Fibroblast of lung (primary cell): ENCODE measurements at regions not wholly inside any gene's neighbourhood (a gene's known extent, or its start where the extent isn't known, plus 50 kb on each side); places are given as distances from the start of the nearest gene placed in this dataset.

Experiments
- DNase-seq, 2 donors: peaks; one replicate each; pipeline versions ENCODE4 v3.0.0 to v3.0.0-alpha.2; 2010; ENCODE audit warnings: low read depth in 2 of 2
- H2AFZ ChIP-seq: 2 replicates; pipeline ENCODE4 v1.5.1; 2012; ENCODE audit warnings: low read length, control low read depth, inconsistent platforms
- H3K27ac ChIP-seq: 2 replicates; pipeline ENCODE4 v1.5.1; 2011; ENCODE audit warnings: low read length, control low read depth; ENCODE audit not compliant: insufficient read depth
- H3K27me3 ChIP-seq: 2 replicates; pipeline ENCODE4 v1.5.1; 2011; ENCODE audit warnings: mild to moderate bottlenecking, low read length; ENCODE audit not compliant: control insufficient read depth, insufficient read depth
- H3K36me3 ChIP-seq: 2 replicates; pipeline ENCODE4 v1.5.1; 2011; ENCODE audit warnings: low read length; ENCODE audit not compliant: control insufficient read depth, insufficient read depth
- H3K4me1 ChIP-seq: 2 replicates; pipeline ENCODE4 v1.5.1; 2011; ENCODE audit warnings: low read length; ENCODE audit not compliant: control insufficient read depth, insufficient read depth; ENCODE audit errors: extremely low read depth
- H3K4me2 ChIP-seq: 2 replicates; pipeline ENCODE4 v1.5.1; 2011; ENCODE audit warnings: low read length, control low read depth; ENCODE audit not compliant: insufficient read depth; ENCODE audit errors: extremely low read depth
- H3K4me3 ChIP-seq, 4 experiments: fragments of 200-600 bp in 1 of 4; sonication (generic) in 1 of 4; replicated peaks in 1 of 4; 2 replicates each; pipeline ENCODE4 v1.5.1; 2011 to 2016; ENCODE audit warnings: low read length in 4 of 4, low read depth in 3 of 4, mild to moderate bottlenecking in 3 of 4, control low read depth in 2 of 4, inconsistent platforms in 1 of 4, mixed read lengths in 1 of 4; ENCODE audit not compliant: insufficient read depth in 1 of 4; ENCODE audit errors: control extremely low read depth in 1 of 4
- H3K79me2 ChIP-seq: 2 replicates; pipeline ENCODE4 v1.5.1; 2012; ENCODE audit warnings: mild to moderate bottlenecking, low read length, inconsistent platforms; ENCODE audit not compliant: control insufficient read depth, insufficient read depth
- H3K9ac ChIP-seq: 2 replicates; pipeline ENCODE4 v1.5.1; 2011; ENCODE audit warnings: mild to moderate bottlenecking, low read length, control low read depth; ENCODE audit not compliant: insufficient read depth
- H3K9me3 ChIP-seq: 2 replicates; pipeline ENCODE4 v1.5.1; 2012; ENCODE audit warnings: low read depth, low read length; ENCODE audit not compliant: control insufficient read depth, insufficient read depth
- H4K20me1 ChIP-seq: 2 replicates; pipeline ENCODE4 v1.5.1; 2011; ENCODE audit warnings: low read length; ENCODE audit not compliant: control insufficient read depth, insufficient read depth; ENCODE audit errors: extremely low read depth
- EZH2 ChIP-seq: IDR thresholded peaks from 2 replicates; pipeline ENCODE4 v1.5.1; 2012; ENCODE audit warnings: low read length, control low read depth, mild to moderate bottlenecking; ENCODE audit errors: missing control alignments
- TF ChIP-seq, protein P1 (sequence below), 2 donors: IDR thresholded peaks in 1 of 2; conservative IDR thresholded peaks in 1 of 2; 1 replicate in 1 of 2; 2 replicates in 1 of 2; pipeline ENCODE4 v1.5.1; 2011 to 2012; ENCODE audit warnings: low read length in 2 of 2, control low read depth in 1 of 2, inconsistent platforms in 1 of 2, low read depth in 1 of 2, mild to moderate bottlenecking in 1 of 2

DNA sequence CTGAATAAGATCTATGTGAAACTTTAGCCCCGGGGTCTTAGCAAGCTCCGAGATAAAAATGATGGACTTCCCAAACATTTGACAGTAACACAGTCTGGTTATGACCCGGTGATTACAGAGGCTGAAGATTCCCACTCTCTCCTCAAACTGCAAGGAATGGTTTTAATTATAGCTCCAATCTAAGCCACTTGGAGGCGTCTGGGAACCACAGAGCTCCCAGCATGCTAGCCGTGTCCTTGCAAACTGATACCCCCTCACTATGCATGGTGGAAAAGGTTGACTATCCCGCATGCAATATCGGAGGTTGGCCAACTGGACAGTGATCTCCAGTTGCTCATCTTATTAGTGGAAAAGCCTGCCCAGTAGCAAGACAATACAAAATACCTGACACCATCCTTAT is 76.5 kb upstream of the GRIN2B start:
- no peak overlapping the region for H3K27ac ChIP-seq
- H4K20me1 ChIP-seq, result no peaks in the 10 kb centered on the region
- H3K4me3 ChIP-seq, result no peak overlapping the region
- no peaks in the 10 kb centered on the region for H3K9me3 ChIP-seq
- H3K36me3 ChIP-seq, result no peaks in the 10 kb centered on the region
- H3K27me3 ChIP-seq, result no peaks in the 10 kb centered on the region
- no peak for DNase-seq
- no peak overlapping the region for H3K9ac ChIP-seq
- H2AFZ ChIP-seq, result no peak overlapping the region
- no peak for TF ChIP-seq EZH2
- TF ChIP-seq, protein P1, sequence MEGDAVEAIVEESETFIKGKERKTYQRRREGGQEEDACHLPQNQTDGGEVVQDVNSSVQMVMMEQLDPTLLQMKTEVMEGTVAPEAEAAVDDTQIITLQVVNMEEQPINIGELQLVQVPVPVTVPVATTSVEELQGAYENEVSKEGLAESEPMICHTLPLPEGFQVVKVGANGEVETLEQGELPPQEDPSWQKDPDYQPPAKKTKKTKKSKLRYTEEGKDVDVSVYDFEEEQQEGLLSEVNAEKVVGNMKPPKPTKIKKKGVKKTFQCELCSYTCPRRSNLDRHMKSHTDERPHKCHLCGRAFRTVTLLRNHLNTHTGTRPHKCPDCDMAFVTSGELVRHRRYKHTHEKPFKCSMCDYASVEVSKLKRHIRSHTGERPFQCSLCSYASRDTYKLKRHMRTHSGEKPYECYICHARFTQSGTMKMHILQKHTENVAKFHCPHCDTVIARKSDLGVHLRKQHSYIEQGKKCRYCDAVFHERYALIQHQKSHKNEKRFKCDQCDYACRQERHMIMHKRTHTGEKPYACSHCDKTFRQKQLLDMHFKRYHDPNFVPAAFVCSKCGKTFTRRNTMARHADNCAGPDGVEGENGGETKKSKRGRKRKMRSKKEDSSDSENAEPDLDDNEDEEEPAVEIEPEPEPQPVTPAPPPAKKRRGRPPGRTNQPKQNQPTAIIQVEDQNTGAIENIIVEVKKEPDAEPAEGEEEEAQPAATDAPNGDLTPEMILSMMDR (conservative IDR thresholded peaks at IDR 0.05 in 1 of 2, IDR thresholded peaks at IDR 0.05 in 1 of 2; ENCODE audit: low read depth in 1 of 2, low read length in 2 of 2), result no peak
- no peaks in the 10 kb centered on the region for H3K4me1 ChIP-seq
- H3K4me2 ChIP-seq, result no peak overlapping the region
- H3K79me2 ChIP-seq, result no peaks in the 10 kb centered on the region

GRCh38 chr12:14058717-14059116 is 77.3 kb upstream of the GRIN2B start:
- H3K4me2 ChIP-seq, result no peak overlapping the region
- TF ChIP-seq, protein P1 (conservative IDR thresholded peaks at IDR 0.05 in 1 of 2, IDR thresholded peaks at IDR 0.05 in 1 of 2; ENCODE audit: low read depth in 1 of 2, low read length in 2 of 2), result no peak
- no peak for TF ChIP-seq EZH2
- DNase-seq, result no peak
- no peaks in the 10 kb centered on the region for H3K9me3 ChIP-seq
- no peak overlapping the region for H3K9ac ChIP-seq
- no peaks in the 10 kb centered on the region for H3K36me3 ChIP-seq
- H3K27ac ChIP-seq, result no peak overlapping the region
- H3K79me2 ChIP-seq, result no peaks in the 10 kb centered on the region
- no peak overlapping the region for H2AFZ ChIP-seq
- no peak overlapping the region for H3K4me3 ChIP-seq
- H3K27me3 ChIP-seq, result no peaks in the 10 kb centered on the region
- no peaks in the 10 kb centered on the region for H3K4me1 ChIP-seq
- no peaks in the 10 kb centered on the region for H4K20me1 ChIP-seq

- no peak overlapping the region for H3K9ac ChIP-seq
- no peak for TF ChIP-seq EZH2
- TF ChIP-seq, protein P1 (conservative IDR thresholded peaks at IDR 0.05 in 1 of 2, IDR thresholded peaks at IDR 0.05 in 1 of 2; ENCODE audit: low read depth in 1 of 2, low read length in 2 of 2), result no peak
- no peaks in the 10 kb centered on the region for H3K79me2 ChIP-seq
- no peak overlapping the region for H3K27ac ChIP-seq
- no peak overlapping the region for H3K4me3 ChIP-seq
- no peaks in the 10 kb centered on the region for H3K36me3 ChIP-seq
- no peaks in the 10 kb centered on the region for H3K9me3 ChIP-seq
- no peaks in the 10 kb centered on the region for H3K27me3 ChIP-seq
- H3K4me1 ChIP-seq, result no peaks in the 10 kb centered on the region
- no peak overlapping the region for H2AFZ ChIP-seq
- DNase-seq, result no peak
- no peak overlapping the region for H3K4me2 ChIP-seq
- H4K20me1 ChIP-seq, result no peaks in the 10 kb centered on the region
Measured at GRCh38 chr12:14059548-14059947, 78.1 kb upstream of the GRIN2B start.
